ENCODE measurements at regions not wholly inside any gene's neighbourhood (a gene's known extent, or its start where the extent isn't known, plus 50 kb on each side); places are given as distances from the start of the nearest gene placed in this dataset.

- DNase-seq (ENCODE audit: low spot score): no peak
Observed at GRCh38 chr4:42330002-42330592, 67.2 kb upstream of the SHISA3 start.

- no peak for DNase-seq (ENCODE audit: low spot score)
Observed at GRCh38 chr4:42331040-42331439, 66.2 kb upstream of the SHISA3 start.

- DNase-seq (ENCODE audit: low spot score): no peak
Observed at GRCh38 chr4:42331914-42332368, 65.3 kb upstream of the SHISA3 start.

GRCh38 chr4:42339935-42340406, 57.3 kb upstream of the SHISA3 start:
- DNase-seq (ENCODE audit: low spot score): no peak

GRCh38 chr4:42341518-42342026, 55.7 kb upstream of the SHISA3 start:
- DNase-seq (ENCODE audit: low spot score): no peak

- no peak for DNase-seq (ENCODE audit: low spot score)
Observed at GRCh38 chr4:42342459-42342858, 54.8 kb upstream of the SHISA3 start.

- no peak for DNase-seq (ENCODE audit: low spot score)
Observed at GRCh38 chr4:42344309-42344708, 53.0 kb upstream of the SHISA3 start.

GRCh38 chr4:42344749-42345148, 52.5 kb upstream of the SHISA3 start:
- DNase-seq (ENCODE audit: low spot score): no peak

- DNase-seq (ENCODE audit: low spot score): no peak
Observed at GRCh38 chr4:42345962-42346544, 51.2 kb upstream of the SHISA3 start.

- no peak for DNase-seq (ENCODE audit: low spot score)
Observed at GRCh38 chr4:42347076-42347475, 50.2 kb upstream of the SHISA3 start.
